ENCODE measurements at regions not wholly inside any gene's neighbourhood (a gene's known extent, or its start where the extent isn't known, plus 50 kb on each side); places are given as distances from the start of the nearest gene placed in this dataset.

- DNase-seq = no peak
- TF ChIP-seq CTCF (IDR thresholded peaks at IDR 0.05; ENCODE audit: borderline replicate concordance) = no peak
Observed at GRCh38 chr14:105876158-105876557, 349.8 kb downstream of the TMEM121 start.

GRCh38 chr14:105876829-105877228, 350.4 kb downstream of the TMEM121 start:
- intact Hi-C loops (cut with micrococcal nuclease) = no loop called here
- no peaks in the 10 kb centered on the region for H3K4me1 ChIP-seq
- no peaks in the 10 kb centered on the region for H3K9me3 ChIP-seq (replicated peaks)
- H3K4me3 ChIP-seq = no peak overlapping the region
- no peak for TF ChIP-seq CTCF (IDR thresholded peaks at IDR 0.05; ENCODE audit: borderline replicate concordance)
- no peaks in the 10 kb centered on the region for H3K36me3 ChIP-seq
- peaks cover 70% of the 10 kb centered on the region for H3K27me3 ChIP-seq (ENCODE audit: low read depth)
- no peak for DNase-seq
- no peak overlapping the region for H3K27ac ChIP-seq (replicated peaks)

More at GRCh38 chr14:105876158-105876557, 349.8 kb downstream of the TMEM121 start:
- peaks cover 63% of the 10 kb centered on the region for H3K27me3 ChIP-seq (ENCODE audit: low read depth)
- H3K9me3 ChIP-seq (replicated peaks) = no peaks in the 10 kb centered on the region
- H3K36me3 ChIP-seq = no peaks in the 10 kb centered on the region
- intact Hi-C loops (cut with micrococcal nuclease) = no loop called here
- no peak overlapping the region for H3K27ac ChIP-seq (replicated peaks)
- H3K4me3 ChIP-seq = no peak overlapping the region
- no peaks in the 10 kb centered on the region for H3K4me1 ChIP-seq

- H3K27ac ChIP-seq (replicated peaks) = no peak overlapping the region
- no peak for TF ChIP-seq CTCF (IDR thresholded peaks at IDR 0.05; ENCODE audit: borderline replicate concordance)
- no peaks in the 10 kb centered on the region for H3K9me3 ChIP-seq (replicated peaks)
- H3K4me1 ChIP-seq = no peaks in the 10 kb centered on the region
- no peaks in the 10 kb centered on the region for H3K36me3 ChIP-seq
- peak; percentile 5 for DNase-seq
- H3K4me3 ChIP-seq = no peak overlapping the region
- peaks cover 74% of the 10 kb centered on the region for H3K27me3 ChIP-seq (ENCODE audit: low read depth)
- intact Hi-C loops (cut with micrococcal nuclease) = no loop called here
Observed at GRCh38 chr14:105877645-105878044, 351.3 kb downstream of the TMEM121 start.

GRCh38 chr14:105878125-105878524, 351.7 kb downstream of the TMEM121 start:
- Histone ChIP-seq H3K27ac (replicated peaks) (no peak overlapping the region), H3K27me3 (ENCODE audit: low read depth) (peaks cover 78% of the 10 kb centered on the region), H3K4me3 (no peak overlapping the region), H3K36me3 (no peaks in the 10 kb centered on the region), H3K4me1 (no peaks in the 10 kb centered on the region), H3K9me3 (replicated peaks) (no peaks in the 10 kb centered on the region)
- peak; percentile 5 for DNase-seq
- intact Hi-C loops (cut with micrococcal nuclease) = no loop called here
- TF ChIP-seq CTCF (IDR thresholded peaks at IDR 0.05; ENCODE audit: borderline replicate concordance) = no peak

- no peaks in the 10 kb centered on the region for H3K36me3 ChIP-seq
- no peak for TF ChIP-seq CTCF (IDR thresholded peaks at IDR 0.05; ENCODE audit: borderline replicate concordance)
- intact Hi-C loops (cut with micrococcal nuclease) = no loop called here
- no peak overlapping the region for H3K27ac ChIP-seq (replicated peaks)
- H3K4me3 ChIP-seq = no peak overlapping the region
- peaks cover 78% of the 10 kb centered on the region for H3K27me3 ChIP-seq (ENCODE audit: low read depth)
- no peaks in the 10 kb centered on the region for H3K9me3 ChIP-seq (replicated peaks)
- DNase-seq = peak; percentile 5
- no peaks in the 10 kb centered on the region for H3K4me1 ChIP-seq
Observed at GRCh38 chr14:105878554-105878953, 352.2 kb downstream of the TMEM121 start.

- Histone ChIP-seq H3K4me3 (no peak overlapping the region), H3K27ac (replicated peaks) (no peak overlapping the region), H3K4me1 (no peaks in the 10 kb centered on the region), H3K27me3 (ENCODE audit: low read depth) (peaks cover 79% of the 10 kb centered on the region), H3K36me3 (no peaks in the 10 kb centered on the region), H3K9me3 (replicated peaks) (no peaks in the 10 kb centered on the region)
- TF ChIP-seq CTCF (IDR thresholded peaks at IDR 0.05; ENCODE audit: borderline replicate concordance) = no peak
- DNase-seq = no peak
- intact Hi-C loops (cut with micrococcal nuclease) = no loop called here
Observed at GRCh38 chr14:105879503-105879866, 353.1 kb downstream of the TMEM121 start.
